Central memory CD4-positive, alpha-beta T cell (primary cell): ENCODE measurements at regions not wholly inside any gene's neighbourhood (a gene's known extent, or its start where the extent isn't known, plus 50 kb on each side); places are given as distances from the start of the nearest gene placed in this dataset.

Source experiments
- DNase-seq: peaks from one replicate; pipeline ENCODE4 v3.0.0; 2022

DNA sequence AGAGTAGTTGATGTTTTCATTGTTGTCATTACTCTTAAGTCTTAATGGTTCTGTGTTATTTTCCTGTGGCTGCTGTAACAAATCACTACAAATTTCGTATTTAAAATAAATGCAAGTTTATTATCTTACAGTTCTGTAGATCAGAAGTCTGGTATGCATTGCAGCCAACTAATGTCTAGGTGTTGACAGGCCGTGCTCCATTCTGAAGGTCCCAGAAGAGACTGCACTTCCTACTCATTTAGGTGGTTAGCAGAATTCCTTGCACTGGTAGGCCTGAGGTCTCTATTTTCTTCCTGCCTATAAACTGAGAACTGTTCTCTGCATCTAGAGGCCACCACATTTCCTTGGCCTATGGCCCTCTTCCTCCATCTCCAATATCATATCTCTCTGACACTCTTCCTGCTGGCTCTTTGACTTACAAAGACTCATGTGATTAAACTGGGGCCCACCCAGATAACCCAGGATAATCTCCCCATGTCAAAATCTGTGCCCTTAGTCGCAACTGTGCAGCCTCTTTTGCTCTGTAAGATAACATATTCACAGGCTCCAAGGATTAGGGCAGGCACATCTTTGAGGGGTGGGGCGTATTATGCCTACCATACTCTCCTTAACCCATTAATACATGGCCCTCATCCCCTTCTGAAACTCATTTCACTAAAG is 468.4 kb downstream of the FOXO1 start:
- DNase-seq = no peak

GRCh38 chr13:40200273-40200978 is 466.0 kb downstream of the FOXO1 start:
- DNase-seq = no peak

GRCh38 chr13:40204246-40204645 is 462.2 kb downstream of the FOXO1 start:
- no peak for DNase-seq

DNA sequence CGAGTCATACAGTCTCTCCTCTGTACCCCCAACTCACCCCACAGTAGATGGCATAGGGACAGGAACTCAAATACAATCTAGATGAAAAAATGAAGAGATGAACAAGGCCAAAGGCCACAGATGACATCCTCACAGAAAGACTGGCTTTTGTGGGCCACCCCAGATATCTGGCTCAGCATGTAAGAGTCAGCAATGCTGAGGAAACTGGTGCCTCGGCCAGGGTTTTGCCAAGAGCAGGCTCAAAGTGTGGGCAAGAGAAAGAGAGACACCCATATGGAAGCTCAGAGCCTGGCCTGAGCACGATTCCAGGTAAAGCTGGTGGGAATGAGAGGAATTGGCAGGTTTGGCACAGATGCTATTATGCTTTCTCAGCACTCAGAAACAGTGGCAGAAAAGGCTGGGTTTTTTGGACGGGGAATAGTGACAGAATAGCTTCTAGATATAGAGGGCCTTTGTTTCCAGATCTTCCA is 460.6 kb downstream of the FOXO1 start:
- no peak for DNase-seq

DNA sequence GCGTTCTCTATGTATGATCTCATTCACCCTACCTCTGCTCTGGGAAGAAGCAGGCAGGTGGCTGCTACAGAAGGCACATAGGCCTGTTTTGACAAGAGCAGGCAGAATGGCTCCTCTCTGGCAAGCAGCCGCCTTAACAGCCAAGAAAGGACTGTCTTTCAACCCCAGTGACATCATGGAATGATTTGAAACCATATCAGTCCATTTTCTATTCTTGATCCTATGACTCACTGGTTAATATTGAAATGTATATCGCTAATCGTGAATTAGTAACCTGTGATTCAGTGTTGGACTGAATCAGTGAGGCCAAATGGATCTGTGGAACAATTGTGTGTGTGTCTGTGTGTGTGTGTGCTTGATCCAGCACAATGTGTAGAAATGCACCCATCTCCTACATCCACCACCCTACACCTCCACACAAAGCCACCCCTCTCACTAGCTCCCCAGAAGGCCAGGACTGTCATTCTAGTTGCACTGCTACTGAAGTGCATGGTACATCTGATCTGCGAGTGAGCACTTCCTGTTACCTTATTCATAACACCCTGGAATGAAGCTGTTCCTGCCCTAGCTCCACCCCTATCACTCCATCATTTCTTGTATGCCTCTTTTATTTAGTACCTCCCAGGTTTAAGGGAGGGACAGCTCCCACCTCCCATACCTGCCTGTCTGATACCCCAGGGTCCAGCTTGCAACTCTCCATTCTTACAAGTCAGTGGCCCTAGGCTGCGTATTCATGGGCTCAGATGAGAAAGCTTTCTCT is 460.0 kb downstream of the FOXO1 start:
- peak; percentile 59 for DNase-seq

GRCh38 chr13:40207001-40207478 is 459.4 kb downstream of the FOXO1 start:
- no peak for DNase-seq

DNA sequence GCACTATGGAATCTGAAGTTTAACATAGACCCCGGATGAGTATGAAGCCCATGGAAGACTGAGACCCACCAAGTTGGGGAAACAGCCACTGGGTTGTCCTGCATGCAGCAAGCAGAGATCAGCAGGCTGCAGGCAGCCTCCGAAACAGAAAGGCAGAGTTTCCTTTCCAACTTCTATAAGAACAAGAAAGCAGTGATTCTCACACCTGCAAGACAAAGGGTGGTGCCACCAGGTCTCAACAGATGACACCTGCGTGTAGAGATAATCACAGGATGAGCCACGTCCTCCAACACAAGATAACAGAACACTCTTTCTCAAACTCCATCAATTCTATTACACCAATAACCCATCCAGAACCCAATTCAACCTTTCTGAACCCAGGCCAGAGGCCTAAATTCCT is 457.9 kb downstream of the FOXO1 start:
- DNase-seq = no peak

GRCh38 chr13:40210865-40211585 is 455.4 kb downstream of the FOXO1 start:
- DNase-seq = no peak

DNA sequence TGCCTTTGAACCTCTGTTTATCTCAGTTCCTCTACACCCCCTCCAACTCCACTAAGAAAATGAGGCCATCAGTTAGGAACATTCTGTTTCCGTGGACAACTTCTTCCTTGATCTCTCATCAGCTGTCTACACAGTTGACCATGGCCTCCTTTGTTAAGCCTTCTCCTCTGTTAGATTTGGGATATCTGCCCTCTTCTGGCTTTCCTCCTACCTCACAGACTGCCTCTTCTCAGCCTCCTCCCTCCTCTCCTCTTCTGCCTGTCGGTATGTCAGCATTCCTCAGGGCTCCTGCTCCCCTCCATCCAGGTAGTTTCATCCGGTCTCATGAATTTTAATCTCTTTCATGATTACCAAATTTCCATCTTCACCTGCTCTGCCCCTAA is 454.9 kb downstream of the FOXO1 start:
- no peak for DNase-seq

DNA sequence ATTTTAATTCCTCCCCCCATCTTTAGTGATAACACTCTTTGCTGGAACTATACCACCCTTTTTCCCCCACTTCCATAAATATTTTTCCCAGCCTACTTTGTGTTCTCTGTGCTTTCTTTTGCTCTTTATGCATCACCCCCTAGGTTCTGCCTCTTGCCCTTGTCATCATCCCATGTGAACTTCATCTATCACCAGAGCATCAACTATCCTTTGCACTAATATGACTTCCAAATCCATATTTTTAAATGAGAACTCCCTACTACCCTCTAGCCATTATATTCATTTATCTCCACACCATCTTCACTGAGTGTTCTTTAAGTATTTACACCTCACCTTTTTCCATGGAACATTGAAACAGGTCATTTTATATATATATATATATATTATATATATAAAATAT is 452.7 kb downstream of the FOXO1 start:
- DNase-seq = no peak

GRCh38 chr13:40215311-40215710 is 451.1 kb downstream of the FOXO1 start:
- DNase-seq = no peak

- no peak for DNase-seq
These were observed 450.7 kb downstream of the FOXO1 start for GRCh38 chr13:40215747-40216146.

- DNase-seq = no peak
These were observed 448.8 kb downstream of the FOXO1 start for GRCh38 chr13:40217675-40218074.

DNA sequence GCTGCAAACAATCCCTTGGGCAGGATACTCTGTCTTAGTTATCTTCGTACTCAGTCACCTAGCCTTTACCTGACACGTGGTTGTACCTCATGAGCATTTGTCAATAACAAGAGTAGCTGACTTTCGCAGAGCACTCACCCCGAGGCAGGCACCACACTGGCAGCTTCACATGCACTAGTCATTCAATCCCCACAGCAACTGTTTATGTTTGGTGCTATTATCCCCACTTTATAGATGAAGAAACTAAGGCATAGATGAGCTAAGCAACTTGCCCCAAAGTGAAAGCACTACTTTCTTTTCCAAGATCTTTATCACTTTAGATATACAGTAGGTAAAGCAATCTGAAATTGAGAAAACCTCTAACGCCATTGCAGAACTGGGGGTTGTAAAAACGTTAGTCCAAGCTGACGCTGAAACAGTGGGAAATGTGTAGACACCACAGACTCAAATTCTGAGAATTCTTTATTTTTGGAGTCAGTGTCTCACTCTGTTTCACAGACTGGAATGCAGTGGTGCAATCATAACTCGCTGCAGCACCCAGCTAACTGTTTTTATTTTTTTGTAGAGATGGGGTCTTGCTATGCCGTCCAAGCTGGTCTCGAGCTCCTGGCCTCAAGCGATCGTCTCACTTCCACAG is 446.0 kb downstream of the FOXO1 start:
- DNase-seq = peak; percentile 11

- DNase-seq = no peak
These were observed 445.3 kb downstream of the FOXO1 start for GRCh38 chr13:40221131-40221459.

- peak; percentile 86 for DNase-seq
These were observed 444.8 kb downstream of the FOXO1 start for GRCh38 chr13:40221460-40222201.

- DNase-seq = no peak
These were observed 442.9 kb downstream of the FOXO1 start for GRCh38 chr13:40223585-40223984.

DNA sequence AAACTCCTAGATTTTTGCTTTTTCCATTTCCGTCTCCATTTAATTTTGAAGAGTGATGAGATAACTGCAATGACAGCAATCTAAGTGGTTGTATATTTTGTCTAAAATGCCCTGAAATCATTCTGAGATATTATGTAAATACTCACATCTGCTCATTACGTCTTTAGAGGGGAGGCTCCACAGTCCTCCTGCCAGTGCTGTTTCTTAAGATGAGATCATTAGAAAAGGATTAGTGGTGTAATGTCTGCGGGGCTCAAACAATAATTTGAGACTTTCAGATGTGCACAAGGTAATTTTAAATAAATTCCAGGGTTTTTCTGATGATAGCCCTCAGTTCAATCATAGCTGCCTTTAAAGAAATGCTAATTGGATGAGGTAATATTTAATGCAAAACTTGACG is 437.9 kb downstream of the FOXO1 start:
- DNase-seq = no peak

- no peak for DNase-seq
These were observed 437.5 kb downstream of the FOXO1 start for GRCh38 chr13:40228990-40229389.

GRCh38 chr13:40230833-40231266 is 435.6 kb downstream of the FOXO1 start:
- DNase-seq = no peak

GRCh38 chr13:40231311-40231710 is 435.1 kb downstream of the FOXO1 start:
- no peak for DNase-seq

DNA sequence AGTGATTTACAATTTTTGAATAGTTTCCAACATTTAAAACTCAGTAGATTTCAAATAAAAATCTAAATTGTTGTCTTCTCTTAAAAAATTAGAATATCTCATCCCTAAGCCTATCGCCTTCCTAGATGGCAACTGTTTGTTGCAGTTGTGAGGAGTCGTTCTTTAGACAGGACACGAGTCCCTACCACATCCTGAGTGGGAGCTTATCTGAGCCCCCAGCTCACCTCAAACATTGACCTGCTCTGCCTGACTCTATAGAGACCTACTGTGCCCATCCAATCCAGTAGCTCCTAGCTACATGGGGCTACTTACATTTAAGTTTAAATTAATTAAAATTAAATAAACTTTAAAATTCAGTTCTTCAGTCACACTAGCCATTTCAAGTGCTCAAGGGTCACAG is 434.7 kb downstream of the FOXO1 start:
- no peak for DNase-seq
